Frontal cortex (tissue), 3 donors: ENCODE measurements at regions not wholly inside any gene's neighbourhood (a gene's known extent, or its start where the extent isn't known, plus 50 kb on each side); places are given as distances from the start of the nearest gene placed in this dataset.
"Not testable (repeated sequence)": the region's sequence is repeated elsewhere in the genome, so short reads cannot be mapped to it uniquely, and the experiment has no call there.

ENCODE experiments used
- DNase-seq, 2 donors: peaks; one replicate each; pipeline ENCODE4 v3.0.0; 2012; ENCODE audit warnings: low spot score in 2 of 2
- FAIRE-seq: peaks from 2 replicates; lab custom pipeline; 2012; peaks lifted over from hg19 to GRCh38; lab: Jason Lieb, UNC
- donor health status: control.
- donor health status: control.
- donor health status: control.

DNA sequence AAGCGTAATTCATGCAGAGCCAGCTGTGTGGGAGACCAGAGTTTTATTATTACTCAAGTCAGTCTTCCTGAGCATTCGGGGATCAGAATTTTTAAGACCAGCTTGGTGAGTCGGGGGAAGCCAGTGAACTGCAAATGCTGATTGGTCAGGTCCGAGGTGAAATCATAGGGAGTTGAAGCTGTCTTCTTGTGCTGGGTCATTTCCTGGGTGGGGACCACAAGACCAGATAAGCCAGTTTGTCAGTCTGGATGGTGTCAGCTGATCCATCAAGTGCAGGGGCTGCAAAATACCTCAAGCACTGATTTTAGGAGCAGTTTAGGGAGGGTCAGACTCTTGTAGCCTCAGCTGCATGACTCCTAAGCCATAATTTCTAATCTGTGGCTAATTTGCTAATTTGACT lies 228.1 kb upstream of the ATP10A start:
- DNase-seq, result no peak
- no peak for FAIRE-seq

GRCh38 chr15:26087881-26088280 lies 224.8 kb upstream of the ATP10A start:
- FAIRE-seq (no peak), DNase-seq (no peak)

DNA sequence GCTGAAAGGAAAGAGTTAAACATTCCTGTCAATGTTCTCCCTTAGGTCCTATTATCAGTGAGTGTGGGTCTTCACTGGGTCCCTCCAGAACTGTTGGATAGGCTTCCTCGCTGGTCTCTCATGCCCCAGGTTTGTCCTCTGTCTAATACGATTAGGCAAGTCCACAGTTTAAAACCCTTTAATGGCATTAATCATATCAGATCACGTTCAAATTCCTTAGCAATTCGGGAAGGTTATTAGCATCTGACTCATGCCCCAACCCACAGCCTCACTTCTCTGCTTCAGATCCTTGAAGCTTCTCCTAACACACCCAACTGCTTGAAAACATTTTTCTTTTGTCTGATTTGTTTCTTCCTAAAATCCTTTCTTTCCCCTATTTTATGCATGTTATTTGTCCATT lies 224.3 kb upstream of the ATP10A start:
- no peak for DNase-seq

DNA sequence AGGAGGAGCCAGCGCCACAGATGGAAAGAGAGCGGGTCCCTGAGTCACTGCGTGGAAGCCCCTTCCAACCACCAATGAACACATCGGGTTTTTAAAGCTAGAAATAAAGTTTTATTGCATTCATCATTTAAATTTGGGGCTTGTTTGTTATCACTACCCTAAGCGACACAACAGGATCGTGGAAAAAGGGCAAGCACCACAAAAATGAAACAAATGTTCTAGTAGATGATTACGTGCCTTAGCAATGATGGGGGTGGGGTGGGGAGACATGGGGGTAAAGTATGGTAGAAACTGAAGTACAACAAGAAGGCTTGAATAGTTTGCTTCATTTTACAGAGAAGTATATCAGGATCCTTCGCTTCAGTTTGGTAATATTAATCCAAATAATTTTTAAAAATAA lies 221.6 kb upstream of the ATP10A start:
- DNase-seq (no peak), FAIRE-seq (no peak)

More for the DNA sequence above, 224.3 kb upstream of the ATP10A start:
- FAIRE-seq, result no peak

DNA sequence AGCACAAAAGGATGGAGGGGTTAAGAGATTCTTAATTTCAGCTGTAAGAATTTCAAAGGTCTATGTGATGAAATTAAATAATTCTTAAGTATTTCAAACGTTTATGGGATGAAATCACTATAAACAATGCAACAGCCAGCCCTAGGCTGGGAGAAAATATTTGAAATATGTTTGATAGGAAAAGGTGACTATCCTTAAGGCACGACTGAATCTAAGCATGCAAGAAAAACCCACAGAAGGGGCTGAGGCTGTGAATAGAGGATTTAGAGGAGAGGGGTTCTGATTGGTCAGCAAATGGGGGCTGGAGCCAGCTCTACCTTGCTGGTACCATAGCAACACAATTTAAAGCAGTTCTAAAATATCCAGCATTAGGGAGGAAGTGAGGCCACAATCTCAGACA lies 220.8 kb upstream of the ATP10A start:
- DNase-seq, result no peak

DNA sequence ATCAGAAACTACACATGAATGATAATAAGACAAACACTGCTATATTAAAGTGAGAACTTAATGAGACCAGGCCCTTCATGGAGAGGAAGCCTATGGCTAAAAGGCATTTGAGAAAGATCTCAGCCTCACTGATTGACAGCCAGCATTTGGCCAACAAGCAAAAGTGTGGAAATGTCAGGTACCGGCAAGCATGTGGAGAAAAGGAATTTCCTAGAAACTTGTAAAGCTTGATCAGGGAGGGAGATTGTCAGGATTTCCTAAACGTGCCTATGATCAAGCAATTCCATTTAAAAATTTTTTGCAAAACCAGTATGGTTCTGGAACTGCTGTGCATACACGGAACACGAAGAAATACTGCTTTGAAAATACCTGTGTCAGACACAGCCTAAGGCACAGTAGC lies 220.3 kb upstream of the ATP10A start:
- FAIRE-seq (no peak), DNase-seq (no peak)

More for the DNA sequence above, 220.8 kb upstream of the ATP10A start:
- no peak for FAIRE-seq

DNA sequence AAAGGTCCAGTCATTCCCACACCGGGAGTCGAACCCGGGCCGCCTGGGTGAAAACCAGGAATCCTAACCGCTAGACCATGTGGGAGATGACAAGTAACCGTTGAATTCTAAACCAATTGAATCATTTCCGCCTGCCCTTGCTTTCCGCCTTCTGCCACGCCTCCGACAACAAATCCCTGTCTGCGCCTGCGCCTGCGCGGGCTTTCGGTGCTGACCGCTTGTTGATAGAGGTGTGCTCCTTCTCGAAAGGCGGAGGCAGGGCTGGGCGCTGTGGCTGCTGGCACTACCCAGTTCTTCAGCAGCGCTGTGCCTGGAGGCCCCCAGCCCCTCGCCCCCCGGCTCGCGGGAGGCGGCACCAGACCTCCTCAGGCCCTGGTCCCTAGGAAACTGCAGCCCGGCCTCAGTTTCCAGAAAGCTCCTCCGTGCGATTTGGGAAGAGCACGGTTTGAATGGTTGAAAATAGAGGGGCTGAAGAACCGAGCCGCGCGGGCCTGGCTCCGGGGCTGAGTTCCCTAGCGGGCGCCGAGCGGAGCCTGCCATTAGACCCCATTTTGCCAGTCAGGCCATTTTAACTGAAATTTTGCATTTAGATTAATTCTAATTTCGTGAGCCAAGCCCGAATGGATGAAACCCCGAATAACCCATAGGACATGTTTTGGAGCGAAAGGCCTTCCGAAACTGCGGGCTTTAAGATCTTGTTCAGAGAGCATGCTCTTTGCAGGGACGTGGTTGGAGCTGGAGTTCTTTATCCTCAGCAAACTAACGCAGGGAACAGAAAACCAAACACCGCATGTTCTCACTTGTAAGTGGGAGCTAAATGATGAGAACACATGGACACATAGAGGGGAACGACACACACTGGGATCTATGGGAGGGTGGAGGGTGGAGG lies 219.3 kb upstream of the ATP10A start:
- DNase-seq (peak; percentile 76 to 89), FAIRE-seq (peak; percentile 77)

GRCh38 chr15:26081758-26082220 lies 218.7 kb upstream of the ATP10A start:
- peak; percentile 12 for DNase-seq
- no peak for FAIRE-seq

- DNase-seq (no peak), FAIRE-seq (no peak)
These were observed 212.6 kb upstream of the ATP10A start for GRCh38 chr15:26075770-26076169.

DNA sequence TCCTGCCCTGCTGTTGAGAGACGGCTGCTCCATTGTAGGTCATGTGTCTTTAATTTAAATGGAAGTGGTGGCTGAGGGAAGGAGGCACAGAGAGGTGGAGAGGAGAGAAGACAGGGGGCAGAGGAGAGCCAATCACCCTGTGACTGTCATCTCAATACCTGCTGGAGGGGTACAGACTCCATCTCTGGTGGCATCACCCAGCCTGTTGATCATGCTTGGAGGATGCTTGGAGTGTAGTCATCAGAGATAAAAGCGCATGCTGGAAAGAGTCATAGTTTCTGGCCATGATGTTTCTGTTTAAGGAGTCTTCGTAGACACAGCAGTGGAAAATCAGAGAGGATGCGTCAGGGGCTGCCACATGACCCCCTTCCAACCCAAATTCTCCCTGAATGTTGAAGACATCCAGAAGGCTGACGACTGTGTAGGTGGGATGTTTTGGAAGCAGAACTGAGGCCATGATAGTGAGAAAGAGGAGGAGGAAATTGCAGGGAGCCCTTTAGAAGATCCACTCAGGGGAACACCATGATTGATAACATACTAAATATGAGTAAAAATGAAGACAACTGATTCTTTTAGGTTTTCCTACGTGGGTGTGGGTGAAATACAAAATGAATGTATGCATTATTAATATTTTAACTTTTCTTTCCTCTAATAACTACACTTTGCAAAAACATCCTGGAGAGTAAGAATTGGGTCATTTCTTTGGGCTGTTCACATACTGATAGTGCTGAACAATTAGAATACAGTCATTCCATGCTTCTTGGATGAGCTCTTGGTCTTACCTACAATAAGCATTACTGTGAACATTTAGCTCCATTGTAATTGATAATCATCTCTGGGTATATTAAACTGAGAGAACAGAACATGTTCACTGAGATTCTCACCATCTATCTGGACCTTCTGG lies 210.6 kb upstream of the ATP10A start:
- FAIRE-seq, result no peak
- DNase-seq, result no peak

DNA sequence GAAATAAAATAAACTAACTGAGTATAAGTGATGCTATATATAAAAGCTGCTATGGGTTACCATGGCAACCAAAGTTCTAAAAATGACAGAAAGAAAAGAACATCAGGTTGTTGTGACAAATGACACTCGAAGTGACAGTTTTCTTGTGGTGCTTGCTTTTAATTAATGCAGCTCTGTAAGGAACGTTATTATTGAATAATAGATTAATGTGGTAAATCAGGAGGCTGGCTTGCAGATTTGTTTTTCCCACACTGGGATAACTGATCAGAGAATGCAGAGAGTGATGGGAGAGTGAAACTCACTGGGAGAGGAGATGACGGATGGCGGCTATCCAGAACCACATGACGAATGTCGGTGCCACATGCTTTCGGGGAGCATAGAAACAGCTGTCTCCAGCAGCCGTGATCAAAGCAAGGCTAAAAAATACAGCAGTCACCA lies 207.0 kb upstream of the ATP10A start:
- DNase-seq (no peak), FAIRE-seq (no peak)

DNA sequence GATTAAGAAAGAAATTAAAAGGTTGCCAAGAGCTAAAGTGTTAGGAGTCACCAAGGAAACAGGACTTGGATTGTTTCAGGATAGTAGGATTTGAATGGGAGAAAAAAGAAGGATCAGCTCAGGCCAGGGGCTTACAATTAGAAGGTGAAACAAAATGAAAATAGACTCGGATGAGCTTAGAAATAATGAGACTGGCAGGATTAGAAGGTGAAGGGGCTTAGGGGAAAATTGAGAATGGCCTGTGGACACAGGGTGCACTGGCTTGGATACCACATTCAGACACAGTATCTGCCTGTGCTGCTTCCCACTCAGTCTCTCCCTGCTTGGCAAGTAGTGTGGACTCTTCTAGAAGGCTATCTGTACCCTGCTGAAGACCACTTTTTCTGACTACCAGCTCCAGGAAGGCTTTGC lies 206.1 kb upstream of the ATP10A start:
- no peak for DNase-seq

DNA sequence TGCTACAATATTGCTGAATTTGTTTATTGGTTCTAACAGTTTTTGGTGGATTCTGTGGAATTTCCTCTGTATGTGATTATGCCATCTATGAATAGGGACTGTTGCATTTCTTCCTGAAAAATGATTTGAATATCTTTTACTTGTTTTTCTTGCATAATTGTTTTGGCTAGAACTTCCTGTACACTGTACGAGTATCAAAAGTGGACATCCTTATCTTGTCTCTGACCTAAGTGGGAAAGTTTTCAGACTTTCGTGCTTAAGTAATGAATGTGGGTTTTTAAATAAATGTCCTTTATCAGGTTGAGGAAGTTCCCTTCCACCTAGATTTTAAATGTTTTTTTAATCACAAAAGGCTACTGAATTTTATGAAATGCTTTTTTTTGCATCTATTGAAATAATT lies 203.8 kb upstream of the ATP10A start:
- FAIRE-seq, result no peak
- no peak for DNase-seq

More for the DNA sequence above, 206.1 kb upstream of the ATP10A start:
- FAIRE-seq, result no peak

DNA sequence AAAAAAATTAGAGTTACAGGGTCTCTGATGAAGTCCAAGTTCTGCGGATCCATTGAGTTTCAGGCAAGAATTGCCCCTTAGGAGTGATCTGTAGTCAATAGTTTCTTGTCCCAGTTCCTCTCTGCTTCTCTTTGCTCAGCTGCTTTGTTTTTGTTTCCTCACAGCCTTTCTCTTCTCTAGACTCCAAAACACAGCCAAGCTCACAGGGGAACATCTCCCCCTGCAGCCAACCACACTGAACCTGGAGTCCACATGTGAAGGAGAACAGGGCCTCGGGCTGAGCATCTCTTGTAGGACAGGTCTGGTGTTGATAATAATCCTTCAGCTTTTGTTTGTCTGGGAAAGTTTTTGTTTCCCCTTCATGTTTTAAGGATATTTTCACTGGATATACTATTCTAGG lies 202.6 kb upstream of the ATP10A start:
- DNase-seq (no peak), FAIRE-seq (no peak)

DNA sequence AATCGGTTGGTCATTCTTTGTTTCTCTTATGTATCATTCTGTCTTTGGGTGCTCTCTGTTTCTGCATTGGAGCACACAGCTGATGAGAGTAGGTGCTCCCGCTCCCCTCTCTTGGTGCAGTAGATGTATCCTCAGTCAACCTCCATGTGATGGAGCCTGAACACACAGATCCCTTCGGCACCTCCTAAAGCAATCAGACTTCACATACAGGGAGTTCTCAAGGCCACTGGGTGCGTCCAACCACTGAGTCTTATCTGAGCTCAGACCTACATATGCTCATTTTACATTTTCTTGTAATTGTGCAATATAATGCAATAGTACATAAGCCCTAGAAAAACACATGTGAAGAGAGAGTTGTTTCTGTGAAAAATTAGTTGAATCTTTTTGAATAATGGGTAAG lies 198.1 kb upstream of the ATP10A start:
- FAIRE-seq (no peak), DNase-seq (no peak)

DNA sequence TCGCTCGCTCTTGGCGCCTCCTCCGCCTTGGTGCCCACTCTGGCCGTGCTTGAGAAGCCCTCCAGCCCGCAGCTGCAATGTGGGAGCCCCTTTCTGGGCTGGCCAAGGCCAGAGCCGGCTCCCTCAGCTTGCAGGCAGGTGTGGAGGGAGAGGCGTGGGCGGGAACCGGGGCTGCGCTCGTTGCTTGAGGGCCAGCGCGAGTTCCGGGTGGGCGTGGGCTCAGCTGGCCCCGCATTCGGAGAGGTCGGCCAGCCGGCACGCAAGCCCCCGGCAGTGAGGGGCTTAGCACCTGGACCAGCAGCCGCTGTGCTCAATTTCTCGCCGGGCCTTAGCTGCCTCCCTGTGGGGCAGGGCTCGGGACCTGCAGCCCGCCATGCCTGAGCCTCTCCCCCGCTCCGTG lies 193.6 kb upstream of the ATP10A start:
- not testable (repeated sequence) for FAIRE-seq

GRCh38 chr15:26051761-26052675 lies 188.9 kb upstream of the ATP10A start:
- DNase-seq (no peak), FAIRE-seq (no peak)

More for the DNA sequence above, 193.6 kb upstream of the ATP10A start:
- DNase-seq, result not testable (repeated sequence)

DNA sequence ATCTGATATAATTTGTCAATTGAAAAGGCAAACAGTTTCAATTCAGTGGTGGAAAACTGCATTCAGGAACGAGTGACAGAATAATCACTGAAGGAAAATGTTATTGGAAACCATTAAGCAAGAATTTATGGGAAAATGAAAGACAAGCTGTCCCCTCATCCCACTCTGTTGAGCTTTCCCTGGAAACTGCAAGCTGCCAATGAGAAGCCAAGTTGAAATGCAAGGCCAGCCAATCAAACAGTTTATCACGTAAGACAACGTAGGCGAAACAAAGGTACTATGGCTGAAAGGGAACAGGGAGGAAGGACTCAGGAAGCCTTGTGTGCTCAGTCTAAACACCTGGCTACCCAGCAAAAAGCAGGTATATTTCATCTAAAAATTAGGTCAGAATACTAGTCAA lies 187.9 kb upstream of the ATP10A start:
- DNase-seq (no peak), FAIRE-seq (no peak)

GRCh38 chr15:26049900-26050657 lies 187.0 kb upstream of the ATP10A start:
- DNase-seq (no peak), FAIRE-seq (no peak)
